GM12878 (cell line): ENCODE measurements at regions not wholly inside any gene's neighbourhood (a gene's known extent, or its start where the extent isn't known, plus 50 kb on each side); places are given as distances from the start of the nearest gene placed in this dataset.

Experiments used
- ATAC-seq: fragments of 200-7000 bp; cut with Tn5 transposase; 3 replicates; pipeline ENCODE4 v1.9.1; 2020; ENCODE audit warnings: mild to moderate bottlenecking, moderate library complexity
- BruUV-seq: library from RNA; stranded (reverse); fragments of 400-500 nt; replicated peaks from 2 replicates; lab custom pipeline; 2021; lab: Mats Ljungman, UMichigan
- CTCF ChIA-PET: fragments of 300-600 bp; sonication (Branson Sonifier 250); formaldehyde crosslinking; extraction: SDS; loops from one replicate; lab custom pipeline; 2021; ENCODE audit warnings: inconsistent platforms; lab: Yijun Ruan, JAX
- POLR2A ChIA-PET: fragments of 350-600 bp; formaldehyde crosslinking; extraction: SDS; loops from one replicate; lab custom pipeline; 2021; ENCODE audit warnings: inconsistent platforms; lab: Charles Lee
- RAD21 ChIA-PET: fragments of 300-600 bp; sonication (Branson Sonifier 250); formaldehyde crosslinking; loops from one replicate; lab custom pipeline; 2023; ENCODE audit warnings: antibody characterized with exemption; ENCODE audit not compliant: unreplicated experiment; lab: Charles Lee
- SMC1A ChIA-PET: fragments of 300-600 bp; sonication (Branson Sonifier 250); formaldehyde crosslinking; loops from one replicate; lab custom pipeline; 2023; ENCODE audit not compliant: unreplicated experiment, uncharacterized antibody; lab: Charles Lee
- DNase-seq: peaks from one replicate; pipeline ENCODE4 v3.0.0-alpha.2; 2011; ENCODE audit warnings: low read depth, low spot score
- FAIRE-seq: peaks from 3 replicates; lab custom pipeline; 2011; peaks lifted over from hg19 to GRCh38; lab: Jason Lieb, UNC
- H2AFZ ChIP-seq: 2 replicates; pipeline ENCODE4 v1.6.0; 2011; ENCODE audit warnings: low read depth, low read length, control low read depth; ENCODE audit not compliant: control insufficient read depth
- H3K27ac ChIP-seq: 2 replicates; pipeline ENCODE4 v1.5.1; 2011; ENCODE audit warnings: control low read depth; ENCODE audit not compliant: control insufficient read depth, insufficient read depth
- H3K27me3 ChIP-seq, 2 experiments: replicated peaks in 1 of 2; 2 replicates each; pipeline versions ENCODE4 v1.6.0 to v1.6.1; 2011; ENCODE audit warnings: low read length in 1 of 2; ENCODE audit not compliant: control insufficient read depth in 2 of 2, insufficient read depth in 2 of 2
- H3K36me3 ChIP-seq, 2 experiments: 2 replicates each; pipeline ENCODE4 v1.5.1; 2011; ENCODE audit warnings: low read length in 1 of 2; ENCODE audit not compliant: control insufficient read depth in 2 of 2, insufficient read depth in 2 of 2
- H3K4me1 ChIP-seq: 2 replicates; pipeline ENCODE4 v1.6.1; 2011; ENCODE audit warnings: mild to moderate bottlenecking, low read length, moderate library complexity, mixed read lengths; ENCODE audit not compliant: control insufficient read depth, insufficient read depth
- H3K4me2 ChIP-seq: 2 replicates; pipeline ENCODE4 v1.6.0; 2011; ENCODE audit warnings: control low read depth; ENCODE audit not compliant: control insufficient read depth, insufficient read depth
- H3K4me3 ChIP-seq: fragments of 200-600 bp; sonication (generic); 2 replicates; pipeline ENCODE4 v1.5.1; 2016
- H3K79me2 ChIP-seq: 2 replicates; pipeline ENCODE4 v1.6.0; 2011; ENCODE audit warnings: low read length; ENCODE audit not compliant: control insufficient read depth, insufficient read depth
- H3K9ac ChIP-seq: 2 replicates; pipeline ENCODE4 v1.8.0; 2011; ENCODE audit warnings: low read length, control low read depth, mixed read lengths; ENCODE audit not compliant: control insufficient read depth, insufficient read depth
- H3K9me3 ChIP-seq: replicated peaks from 3 replicates; pipeline ENCODE4 v1.5.1; 2011; ENCODE audit warnings: mild to moderate bottlenecking, low read length; ENCODE audit not compliant: control insufficient read depth, insufficient read depth
- H4K20me1 ChIP-seq: 2 replicates; pipeline ENCODE4 v1.6.0; 2011; ENCODE audit not compliant: control insufficient read depth, insufficient read depth
- EGR1 ChIP-seq, 2 experiments: IDR thresholded peaks; 1 replicate in 1 of 2; 2 replicates in 1 of 2; pipeline ENCODE4 v1.6.1; 2011 to 2012; ENCODE audit warnings: low read depth in 2 of 2, low read length in 2 of 2, borderline replicate concordance in 1 of 2, mild to moderate bottlenecking in 1 of 2, moderate library complexity in 1 of 2
- GABPA ChIP-seq: IDR thresholded peaks from 2 replicates; pipeline ENCODE4 v1.6.1; 2014; ENCODE audit warnings: antibody characterized with exemption, low read depth, mild to moderate bottlenecking, inconsistent platforms
- MEF2B ChIP-seq: fragments of 450-650 bp; IDR thresholded peaks from 2 replicates; pipeline ENCODE4 v1.6.1; 2018; ENCODE audit warnings: mild to moderate bottlenecking, moderate library complexity; ENCODE audit not compliant: partially characterized antibody, poor library complexity, severe bottlenecking
- PAX5 ChIP-seq: IDR thresholded peaks from 2 replicates; pipeline ENCODE4 v1.6.1; 2011; ENCODE audit warnings: low read depth, low read length, borderline replicate concordance
- RAD51 ChIP-seq: fragments of 450-650 bp; IDR thresholded peaks from 2 replicates; pipeline ENCODE4 v1.6.1; 2016; ENCODE audit warnings: moderate library complexity, mild to moderate bottlenecking, inconsistent platforms
- REST ChIP-seq: IDR thresholded peaks from 2 replicates; pipeline ENCODE4 v1.6.1; 2012; ENCODE audit warnings: mild to moderate bottlenecking, low read depth, low read length
- TARDBP ChIP-seq: IDR thresholded peaks from 2 replicates; pipeline ENCODE4 v1.6.1; 2016; ENCODE audit warnings: borderline replicate concordance
- WGBS: methylation state at CpG from one replicate; pipeline ENCODE4 v1.1.6; 2016; ENCODE audit warnings: low lambda C conversion rate; ENCODE audit not compliant: insufficient replicate concordance, insufficient coverage; ENCODE audit errors: missing lambda C conversion rate; 5-methylcytosine and 5-hydroxymethylcytosine counted together
- in situ Hi-C: fragments of 300-500 bp; cut with MboI; formaldehyde crosslinking; loops from 9 replicates; pipeline ENCODE4 v1.14.3; 2018; ENCODE audit warnings: mixed read lengths
- intact Hi-C: fragments of 100-400 bp; cut with micrococcal nuclease; formaldehyde crosslinking; loops from one replicate; pipeline ENCODE4 v1.14.2; 2022; ENCODE audit not compliant: unreplicated experiment

GRCh38 chr18:78896111-78896905, 83.3 kb upstream of the SALL3 start:
- H3K4me1 ChIP-seq = no peaks in the 10 kb centered on the region
- CTCF ChIA-PET = interaction anchor here (1.7 kb wide), 1 partner anchor 23 kb away, joined by 6 read pairs; no protein-coding TSS in a partner anchor
- RAD21 ChIA-PET = no interaction called here
- no peak overlapping the region for H3K4me3 ChIP-seq
- no peak for TF ChIP-seq GABPA
- TF ChIP-seq RAD51 = no peak
- no peak for TF ChIP-seq REST
- TF ChIP-seq MEF2B = no peak
- TF ChIP-seq TARDBP = no peak
- no peak for TF ChIP-seq EGR1 (IDR thresholded peaks at IDR 0.05; ENCODE audit: borderline replicate concordance in 1 of 2, low read depth in 2 of 2, low read length in 2 of 2)
- no peak for TF ChIP-seq PAX5
- TF ChIP-seq, all 136 proteins: peak for 0
- H3K4me2 ChIP-seq = no peak overlapping the region
- ATAC-seq (no peak), DNase-seq (no peak), FAIRE-seq (no peak)
- BruUV-seq = no TSS peak
- in situ Hi-C loops (no loop called here), intact Hi-C loops (no loop called here)
- H3K9me3 ChIP-seq = no peaks in the 10 kb centered on the region; the same call in 2 of the 3 replicates
- no peaks in the 10 kb centered on the region for H4K20me1 ChIP-seq
- ChIA-PET SMC1A (interaction anchor here (1.4 kb wide), 1 partner anchor 14 kb away, joined by 3 read pairs; no protein-coding TSS in a partner anchor), POLR2A (no interaction called here)
- 60% methylated on average over 22 of the region's 22 CpGs for WGBS
- no peaks in the 10 kb centered on the region for H3K79me2 ChIP-seq
- H3K27ac ChIP-seq = no peak overlapping the region
- H3K36me3 ChIP-seq = no peaks in the 10 kb centered on the region
- no peak overlapping the region for H2AFZ ChIP-seq
- no peaks in the 10 kb centered on the region for H3K27me3 ChIP-seq
- H3K9ac ChIP-seq = no peak overlapping the region
